ENCODE measurements at regions not wholly inside any gene's neighbourhood (a gene's known extent, or its start where the extent isn't known, plus 50 kb on each side); places are given as distances from the start of the nearest gene placed in this dataset.
"Not testable (repeated sequence)": the region's sequence is repeated elsewhere in the genome, so short reads cannot be mapped to it uniquely, and the experiment has no call there.

GRCh38 chr11:69869311-69869939, 50.2 kb upstream of the FGF3 start:
- Mint-ChIP-seq H3K4me1 (no peaks in the 10 kb centered on the region), H3K27me3 (peaks cover 5% of the 10 kb centered on the region), H3K4me3 (no peak overlapping the region), H3K27ac (no peak overlapping the region), H3K9me3 (no peaks in the 10 kb centered on the region), H3K36me3 (no peaks in the 10 kb centered on the region)
- no peak for DNase-seq
- ATAC-seq (ENCODE audit: low read depth): no peak
- POLR2A ChIA-PET: no interaction called here

GRCh38 chr11:69870766-69871165, 51.5 kb upstream of the FGF3 start:
- no peaks in the 10 kb centered on the region for H3K4me1 Mint-ChIP-seq
- ATAC-seq (ENCODE audit: low read depth): no peak
- DNase-seq: no peak
- no peaks in the 10 kb centered on the region for H3K36me3 Mint-ChIP-seq
- no peak overlapping the region for H3K27ac Mint-ChIP-seq
- no peak overlapping the region for H3K4me3 Mint-ChIP-seq
- H3K9me3 Mint-ChIP-seq: no peaks in the 10 kb centered on the region
- H3K27me3 Mint-ChIP-seq: peaks cover 5% of the 10 kb centered on the region
- POLR2A ChIA-PET: no interaction called here

GRCh38 chr11:69873166-69874077, 54.2 kb upstream of the FGF3 start:
- DNase-seq (no peak), ATAC-seq (ENCODE audit: low read depth) (no peak)
- POLR2A ChIA-PET: no interaction called here
- no peak overlapping the region for H3K4me3 Mint-ChIP-seq
- H3K9me3 Mint-ChIP-seq: no peaks in the 10 kb centered on the region
- no peaks in the 10 kb centered on the region for H3K4me1 Mint-ChIP-seq
- H3K36me3 Mint-ChIP-seq: no peaks in the 10 kb centered on the region
- H3K27me3 Mint-ChIP-seq: peaks cover 8% of the 10 kb centered on the region
- H3K27ac Mint-ChIP-seq: no peak overlapping the region

GRCh38 chr11:69874178-69874983, 55.2 kb upstream of the FGF3 start:
- no peak for ATAC-seq (ENCODE audit: low read depth)
- Mint-ChIP-seq H3K36me3 (no peaks in the 10 kb centered on the region), H3K27me3 (peaks cover 2% of the 10 kb centered on the region), H3K27ac (no peak overlapping the region), H3K4me3 (no peak overlapping the region), H3K9me3 (no peaks in the 10 kb centered on the region), H3K4me1 (no peaks in the 10 kb centered on the region)
- POLR2A ChIA-PET: no interaction called here
- no peak for DNase-seq

- Mint-ChIP-seq H3K4me3 (no peak overlapping the region), H3K27ac (no peak overlapping the region), H3K4me1 (no peaks in the 10 kb centered on the region), H3K27me3 (peaks cover 2% of the 10 kb centered on the region), H3K9me3 (no peaks in the 10 kb centered on the region), H3K36me3 (no peaks in the 10 kb centered on the region)
- no peak for DNase-seq
- ATAC-seq (ENCODE audit: low read depth): no peak
- POLR2A ChIA-PET: no interaction called here
These were observed 55.9 kb upstream of the FGF3 start for GRCh38 chr11:69874984-69875624.

GRCh38 chr11:69876013-69876412, 56.8 kb upstream of the FGF3 start:
- no peak overlapping the region for H3K27ac Mint-ChIP-seq
- POLR2A ChIA-PET: no interaction called here
- ATAC-seq (ENCODE audit: low read depth) (no peak), DNase-seq (no peak)
- H3K4me1 Mint-ChIP-seq: no peaks in the 10 kb centered on the region
- no peak overlapping the region for H3K4me3 Mint-ChIP-seq
- peaks cover 2% of the 10 kb centered on the region for H3K27me3 Mint-ChIP-seq
- H3K9me3 Mint-ChIP-seq: no peaks in the 10 kb centered on the region
- no peaks in the 10 kb centered on the region for H3K36me3 Mint-ChIP-seq

GRCh38 chr11:69877235-69877634, 58.0 kb upstream of the FGF3 start:
- no peak for DNase-seq
- ATAC-seq (ENCODE audit: low read depth): no peak
- Mint-ChIP-seq H3K4me3 (no peak overlapping the region), H3K27ac (no peak overlapping the region), H3K4me1 (no peaks in the 10 kb centered on the region), H3K27me3 (peaks cover 2% of the 10 kb centered on the region), H3K9me3 (no peaks in the 10 kb centered on the region), H3K36me3 (no peaks in the 10 kb centered on the region)
- POLR2A ChIA-PET: no interaction called here

GRCh38 chr11:69877704-69878103, 58.5 kb upstream of the FGF3 start:
- H3K4me1 Mint-ChIP-seq; H3K4me3 Mint-ChIP-seq; H3K27ac Mint-ChIP-seq; H3K36me3 Mint-ChIP-seq; DNase-seq; ATAC-seq (ENCODE audit: low read depth); H3K27me3 Mint-ChIP-seq; H3K9me3 Mint-ChIP-seq; POLR2A ChIA-PET: not testable (repeated sequence)

- POLR2A ChIA-PET: no interaction called here
- Mint-ChIP-seq H3K36me3 (no peaks in the 10 kb centered on the region), H3K9me3 (no peaks in the 10 kb centered on the region), H3K27me3 (peaks cover 2% of the 10 kb centered on the region), H3K27ac (no peak overlapping the region), H3K4me3 (no peak overlapping the region), H3K4me1 (no peaks in the 10 kb centered on the region)
- DNase-seq: peak; percentile 14
- ATAC-seq (ENCODE audit: low read depth): no peak
These were observed 59.1 kb upstream of the FGF3 start for GRCh38 chr11:69878144-69878883.

- ATAC-seq (ENCODE audit: low read depth) (no peak), DNase-seq (peak; percentile 20)
- POLR2A ChIA-PET: no interaction called here
- H3K27me3 Mint-ChIP-seq: peaks cover 2% of the 10 kb centered on the region
- no peak overlapping the region for H3K4me3 Mint-ChIP-seq
- no peak overlapping the region for H3K27ac Mint-ChIP-seq
- H3K4me1 Mint-ChIP-seq: no peaks in the 10 kb centered on the region
- H3K9me3 Mint-ChIP-seq: no peaks in the 10 kb centered on the region
- H3K36me3 Mint-ChIP-seq: no peaks in the 10 kb centered on the region
These were observed 59.9 kb upstream of the FGF3 start for GRCh38 chr11:69878927-69879728.

GRCh38 chr11:69879729-69880005, 60.5 kb upstream of the FGF3 start:
- POLR2A ChIA-PET: no interaction called here
- ATAC-seq (ENCODE audit: low read depth): no peak
- Mint-ChIP-seq H3K4me1 (no peaks in the 10 kb centered on the region), H3K27ac (no peak overlapping the region), H3K4me3 (no peak overlapping the region), H3K36me3 (no peaks in the 10 kb centered on the region), H3K9me3 (no peaks in the 10 kb centered on the region), H3K27me3 (peaks cover 2% of the 10 kb centered on the region)
- no peak for DNase-seq

- ATAC-seq (ENCODE audit: low read depth) (no peak), DNase-seq (peak; percentile 11)
- Mint-ChIP-seq H3K4me1 (no peaks in the 10 kb centered on the region), H3K4me3 (no peak overlapping the region), H3K36me3 (no peaks in the 10 kb centered on the region), H3K27me3 (peaks cover 2% of the 10 kb centered on the region), H3K9me3 (no peaks in the 10 kb centered on the region), H3K27ac (no peak overlapping the region)
- POLR2A ChIA-PET: no interaction called here
These were observed 61.0 kb upstream of the FGF3 start for GRCh38 chr11:69880041-69880825.

Data from activated naive CD8-positive, alpha-beta T cell treated with anti-CD3 and anti-CD28 coated beads, Interleukin-2, amount 10 ng/mL, durations not matched to agents 7 days and 5 days (primary cell).